MM.1S (cell line): ENCODE measurements at regions not wholly inside any gene's neighbourhood (a gene's known extent, or its start where the extent isn't known, plus 50 kb on each side); places are given as distances from the start of the nearest gene placed in this dataset.

Source experiments
- DNase-seq: peaks from one replicate; pipeline ENCODE4 v3.0.0-alpha.2; 2015
- H2AFZ ChIP-seq: fragments of 300-600 bp; sonication (generic); 2 replicates; pipeline ENCODE4 v1.6.0; 2016; ENCODE audit warnings: antibody characterized with exemption, low read length
- H3F3A ChIP-seq: fragments of 300-600 bp; sonication (generic); 2 replicates; pipeline ENCODE4 v1.6.1; 2016; ENCODE audit warnings: mild to moderate bottlenecking, antibody characterized with exemption, low read length, moderate library complexity, mixed read lengths; ENCODE audit not compliant: insufficient read depth
- H3K27ac ChIP-seq: fragments of 300-600 bp; sonication (generic); 2 replicates; pipeline ENCODE4 v1.5.1; 2016; ENCODE audit warnings: mild to moderate bottlenecking, low read length
- H3K27me3 ChIP-seq: fragments of 300-600 bp; sonication (generic); replicated peaks from 2 replicates; pipeline ENCODE4 v1.6.0; 2016; ENCODE audit warnings: low read length; ENCODE audit not compliant: insufficient read depth
- H3K36me3 ChIP-seq: fragments of 300-600 bp; sonication (generic); replicated peaks from 2 replicates; pipeline ENCODE4 v1.6.1; 2016; ENCODE audit warnings: mild to moderate bottlenecking, low read length, mixed read lengths; ENCODE audit not compliant: insufficient read depth
- H3K4me1 ChIP-seq: fragments of 300-600 bp; sonication (generic); 2 replicates; pipeline ENCODE4 v1.6.1; 2016; ENCODE audit warnings: low read length, mixed read lengths
- H3K4me2 ChIP-seq: fragments of 300-600 bp; sonication (generic); 2 replicates; pipeline ENCODE4 v1.6.0; 2016; ENCODE audit warnings: low read depth, low read length
- H3K4me3 ChIP-seq: fragments of 300-600 bp; sonication (generic); 2 replicates; pipeline ENCODE4 v1.5.1; 2016; ENCODE audit warnings: low read length, mixed read lengths
- H3K79me2 ChIP-seq: fragments of 300-600 bp; sonication (generic); 2 replicates; pipeline ENCODE4 v1.6.1; 2016; ENCODE audit warnings: mixed run types, low read length, mixed read lengths
- H3K9ac ChIP-seq: fragments of 300-600 bp; sonication (generic); 2 replicates; pipeline ENCODE4 v1.6.1; 2016; ENCODE audit warnings: low read length, mixed read lengths
- H3K9me2 ChIP-seq: fragments of 300-600 bp; sonication (generic); replicated peaks from 2 replicates; pipeline ENCODE4 v1.6.1; 2016; ENCODE audit warnings: mild to moderate bottlenecking, low read length, mixed read lengths; ENCODE audit not compliant: insufficient read depth
- H3K9me3 ChIP-seq: fragments of 300-600 bp; sonication (generic); replicated peaks from 2 replicates; pipeline ENCODE4 v1.6.1; 2016; ENCODE audit warnings: mild to moderate bottlenecking, low read length, mixed read lengths; ENCODE audit not compliant: insufficient read depth
- H4K20me1 ChIP-seq: fragments of 300-600 bp; sonication (generic); 2 replicates; pipeline ENCODE4 v1.6.1; 2016; ENCODE audit warnings: mild to moderate bottlenecking, low read length, moderate library complexity, mixed read lengths; ENCODE audit not compliant: insufficient read depth
- EZH2 ChIP-seq: fragments of 300-600 bp; sonication (generic); optimal IDR thresholded peaks from 2 replicates; pipeline ENCODE3; 2017; ENCODE audit warnings: low read depth, mild to moderate bottlenecking, antibody characterized with exemption, low read length, mixed read lengths
- EZH2phosphoT487 ChIP-seq: fragments of 300-600 bp; sonication (generic); IDR thresholded peaks from 2 replicates; pipeline ENCODE4 v1.6.1; 2018; ENCODE audit warnings: antibody characterized with exemption, low read length
- TF ChIP-seq, protein P1 (sequence below): fragments of 300-600 bp; sonication (generic); IDR thresholded peaks from 2 replicates; pipeline ENCODE4 v1.5.1; 2016; ENCODE audit warnings: antibody characterized with exemption, low read length, mixed read lengths

DNA sequence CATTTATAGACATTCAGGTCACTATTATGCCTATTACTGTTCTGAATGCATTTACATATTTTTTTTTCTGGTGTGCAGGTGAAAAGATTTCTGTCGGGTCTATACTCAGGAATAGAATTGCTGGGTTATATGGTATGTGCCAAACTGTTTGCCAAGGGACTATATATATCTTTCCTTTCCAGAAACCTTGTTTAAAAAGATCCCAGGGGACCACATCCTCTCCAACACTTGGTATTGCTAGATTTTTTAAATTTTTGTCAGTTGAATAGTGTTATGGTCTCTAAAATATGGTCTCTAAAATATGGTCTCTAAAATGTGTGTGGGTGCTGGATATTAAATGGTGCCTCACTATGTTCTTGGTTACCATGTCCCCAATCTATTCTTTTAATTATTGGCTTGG, 131.3 kb downstream of the INSIG2 start:
- no peak overlapping the region for H3K4me2 ChIP-seq
- TF ChIP-seq EZH2 (no peak), EZH2phosphoT487 (no peak)
- TF ChIP-seq, protein P1, sequence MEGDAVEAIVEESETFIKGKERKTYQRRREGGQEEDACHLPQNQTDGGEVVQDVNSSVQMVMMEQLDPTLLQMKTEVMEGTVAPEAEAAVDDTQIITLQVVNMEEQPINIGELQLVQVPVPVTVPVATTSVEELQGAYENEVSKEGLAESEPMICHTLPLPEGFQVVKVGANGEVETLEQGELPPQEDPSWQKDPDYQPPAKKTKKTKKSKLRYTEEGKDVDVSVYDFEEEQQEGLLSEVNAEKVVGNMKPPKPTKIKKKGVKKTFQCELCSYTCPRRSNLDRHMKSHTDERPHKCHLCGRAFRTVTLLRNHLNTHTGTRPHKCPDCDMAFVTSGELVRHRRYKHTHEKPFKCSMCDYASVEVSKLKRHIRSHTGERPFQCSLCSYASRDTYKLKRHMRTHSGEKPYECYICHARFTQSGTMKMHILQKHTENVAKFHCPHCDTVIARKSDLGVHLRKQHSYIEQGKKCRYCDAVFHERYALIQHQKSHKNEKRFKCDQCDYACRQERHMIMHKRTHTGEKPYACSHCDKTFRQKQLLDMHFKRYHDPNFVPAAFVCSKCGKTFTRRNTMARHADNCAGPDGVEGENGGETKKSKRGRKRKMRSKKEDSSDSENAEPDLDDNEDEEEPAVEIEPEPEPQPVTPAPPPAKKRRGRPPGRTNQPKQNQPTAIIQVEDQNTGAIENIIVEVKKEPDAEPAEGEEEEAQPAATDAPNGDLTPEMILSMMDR = no peak
- H3K27me3 ChIP-seq = no peaks in the 10 kb centered on the region
- H2AFZ ChIP-seq = no peak overlapping the region
- no peak overlapping the region for H3K27ac ChIP-seq
- no peaks in the 10 kb centered on the region for H3K36me3 ChIP-seq
- H4K20me1 ChIP-seq = no peaks in the 10 kb centered on the region
- no peaks in the 10 kb centered on the region for H3K79me2 ChIP-seq
- no peaks in the 10 kb centered on the region for H3K9me2 ChIP-seq
- no peaks in the 10 kb centered on the region for H3K9me3 ChIP-seq
- H3K4me1 ChIP-seq = peaks cover 17% of the 10 kb centered on the region
- no peak overlapping the region for H3K4me3 ChIP-seq
- DNase-seq = no peak
- H3K9ac ChIP-seq = no peak overlapping the region
- peaks cover 25% of the 10 kb centered on the region; the same call in 1 of the 2 replicates for H3F3A ChIP-seq

DNA sequence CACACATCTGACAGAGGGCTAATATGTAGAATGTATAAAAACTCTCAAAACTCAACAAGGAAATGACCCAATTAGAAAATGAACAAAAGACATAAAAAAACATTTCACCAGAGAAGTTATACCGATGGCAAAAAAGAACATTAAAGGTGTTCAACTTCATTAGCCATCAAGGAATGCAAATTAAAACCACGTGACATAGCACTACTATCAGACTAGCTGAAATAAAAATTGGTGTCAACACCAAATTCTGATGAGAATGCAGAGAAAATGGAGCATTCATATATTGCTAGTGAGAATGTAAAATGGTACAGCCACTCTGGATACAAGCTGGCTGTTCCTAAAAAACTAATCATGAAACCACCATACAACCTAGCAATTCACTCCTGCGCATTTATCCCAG, 128.0 kb downstream of the INSIG2 start:
- Histone ChIP-seq H3K27ac (no peak overlapping the region), H3K4me1 (peaks cover 10% of the 10 kb centered on the region), H3K27me3 (no peaks in the 10 kb centered on the region), H4K20me1 (no peaks in the 10 kb centered on the region), H3K79me2 (no peaks in the 10 kb centered on the region), H3F3A (0 out of 2 replicates have a peak, but pooled peaks cover under 1% of the 10 kb centered on the region), H3K4me3 (no peak overlapping the region), H3K4me2 (no peak overlapping the region), H3K9me2 (no peaks in the 10 kb centered on the region; the same call in 1 of the 2 replicates), H2AFZ (no peak overlapping the region), H3K9me3 (no peaks in the 10 kb centered on the region), H3K9ac (no peak overlapping the region), H3K36me3 (no peaks in the 10 kb centered on the region)
- no peak for TF ChIP-seq EZH2
- no peak for TF ChIP-seq EZH2phosphoT487
- TF ChIP-seq, protein P1 = no peak
- DNase-seq = no peak

DNA sequence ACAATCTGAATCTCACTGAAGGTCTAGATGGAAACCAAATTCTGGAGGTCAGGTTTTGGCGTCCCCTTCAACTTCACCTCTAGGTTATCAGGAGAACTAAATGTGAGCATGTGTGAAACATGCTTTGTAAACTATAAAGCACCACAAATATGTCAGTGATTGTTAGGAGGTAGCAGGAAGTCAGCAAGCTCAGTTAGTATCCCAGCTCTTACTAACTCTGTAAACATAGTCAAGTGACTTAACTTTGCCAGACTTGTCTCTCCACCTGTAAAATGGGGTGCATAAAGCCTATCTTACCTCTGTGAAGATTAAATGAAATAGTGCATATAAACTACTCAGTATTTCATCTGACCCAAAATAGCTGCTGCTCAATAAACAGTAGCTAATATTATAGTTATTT, 121.5 kb downstream of the INSIG2 start:
- no peaks in the 10 kb centered on the region for H3K79me2 ChIP-seq
- DNase-seq = no peak
- no peaks in the 10 kb centered on the region for H3K27me3 ChIP-seq
- H3K4me2 ChIP-seq = no peak overlapping the region
- H3K9me2 ChIP-seq = no peaks in the 10 kb centered on the region; the same call in 1 of the 2 replicates
- no peaks in the 10 kb centered on the region for H3K36me3 ChIP-seq
- no peak overlapping the region for H2AFZ ChIP-seq
- H3K4me3 ChIP-seq = no peak overlapping the region
- H3K4me1 ChIP-seq = no peaks in the 10 kb centered on the region
- no peaks in the 10 kb centered on the region for H3F3A ChIP-seq
- H3K27ac ChIP-seq = no peak overlapping the region
- H4K20me1 ChIP-seq = no peaks in the 10 kb centered on the region
- TF ChIP-seq, protein P1 = no peak
- TF ChIP-seq EZH2 (no peak), EZH2phosphoT487 (no peak)
- no peaks in the 10 kb centered on the region for H3K9me3 ChIP-seq
- no peak overlapping the region for H3K9ac ChIP-seq
